OCI-LY3 (cell line): ENCODE measurements at regions not wholly inside any gene's neighbourhood (a gene's known extent, or its start where the extent isn't known, plus 50 kb on each side); places are given as distances from the start of the nearest gene placed in this dataset.
"Not testable (repeated sequence)": the region's sequence is repeated elsewhere in the genome, so short reads cannot be mapped to it uniquely, and the experiment has no call there.

Source experiments
- H2AFZ ChIP-seq: fragments of 200-600, 300-600 bp; shearing (Covaris generic); 2 replicates; pipeline ENCODE4 v1.6.0; 2014; ENCODE audit warnings: antibody characterized with exemption, low read depth, low read length
- H3K27ac ChIP-seq: fragments of 200-600, 300-600 bp; sonication (generic); 2 replicates; pipeline ENCODE4 v1.5.1; 2014; ENCODE audit warnings: mild to moderate bottlenecking, low read length, moderate library complexity, mixed read lengths
- H3K27me3 ChIP-seq: fragments of 200-600, 300-600 bp; sonication (generic); 2 replicates; pipeline ENCODE4 v1.6.1; 2014; ENCODE audit warnings: low read depth, low read length, mixed read lengths
- H3K36me3 ChIP-seq: fragments of 200-600, 300-600 bp; sonication (generic); replicated peaks from 2 replicates; pipeline ENCODE3; 2014; ENCODE audit warnings: low read depth, low read length, mixed read lengths
- H3K4me1 ChIP-seq: fragments of 300-600, 200-600 bp; sonication (generic); 2 replicates; pipeline ENCODE4 v1.6.1; 2014; ENCODE audit warnings: low read length, mixed read lengths
- H3K4me2 ChIP-seq: fragments of 200-600, 300-600 bp; sonication (generic); 2 replicates; pipeline ENCODE4 v1.6.1; 2014; ENCODE audit warnings: low read length, mixed read lengths
- H3K4me3 ChIP-seq: fragments of 300-600, 200-600 bp; sonication (generic); 2 replicates; pipeline ENCODE4 v1.5.1; 2014; ENCODE audit warnings: antibody characterized with exemption, mild to moderate bottlenecking, low read length, moderate library complexity
- H3K79me2 ChIP-seq: fragments of 300-600, 200-600 bp; shearing (Covaris generic); 2 replicates; pipeline ENCODE4 v1.6.1; 2014; ENCODE audit warnings: mild to moderate bottlenecking, low read length, mixed read lengths
- H3K9ac ChIP-seq: fragments of 300-600, 200-600 bp; shearing (Covaris generic); 2 replicates; pipeline ENCODE4 v1.6.0; 2014; ENCODE audit warnings: mild to moderate bottlenecking, low read length, moderate library complexity
- H3K9me3 ChIP-seq: fragments of 200-600, 300-600 bp; shearing (Covaris generic); 2 replicates; pipeline ENCODE4 v1.6.1; 2014; ENCODE audit warnings: low read length, mixed read lengths; ENCODE audit not compliant: insufficient read depth
- H4K20me1 ChIP-seq: fragments of 200-600, 300-600 bp; sonication (generic); 2 replicates; pipeline ENCODE4 v1.6.1; 2016; ENCODE audit warnings: low read length, mixed read lengths; ENCODE audit not compliant: insufficient read depth
- EZH2phosphoT487 ChIP-seq: fragments of 200-600 bp; shearing (Covaris generic); IDR thresholded peaks from 2 replicates; pipeline ENCODE4 v1.6.1; 2018; ENCODE audit warnings: antibody characterized with exemption, mixed run types, low read depth
- TF ChIP-seq, protein P1 (sequence below): fragments of 200-600, 300-600 bp; sonication (generic); IDR thresholded peaks from 2 replicates; pipeline ENCODE4 v1.5.1; 2014; ENCODE audit warnings: antibody characterized with exemption, low read length, low read depth

DNA sequence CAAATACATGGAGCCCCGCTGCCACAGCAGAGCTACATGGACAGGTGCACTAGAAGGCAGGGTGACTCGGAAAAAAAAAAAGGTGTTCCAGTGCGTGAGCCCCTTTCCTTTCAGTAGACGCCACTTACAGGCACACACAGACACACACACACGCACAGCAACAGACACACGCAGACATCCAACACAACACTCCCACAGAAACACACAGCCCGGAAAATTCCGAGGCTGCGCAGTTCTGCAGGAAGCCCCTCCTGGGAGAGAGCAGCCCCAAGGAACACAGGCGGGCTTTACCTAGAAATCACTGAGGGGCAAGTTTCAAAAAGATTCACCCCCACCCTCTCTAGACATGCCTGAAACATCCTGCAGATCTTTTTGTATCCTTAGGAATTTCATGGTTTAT lies 136.0 kb upstream of the WSB1 start:
- H3K4me3 ChIP-seq, result no peak overlapping the region
- no peak overlapping the region for H3K4me2 ChIP-seq
- no peaks in the 10 kb centered on the region for H3K4me1 ChIP-seq
- no peak overlapping the region for H3K27ac ChIP-seq
- no peaks in the 10 kb centered on the region for H3K79me2 ChIP-seq
- H3K36me3 ChIP-seq, result no peaks in the 10 kb centered on the region
- no peaks in the 10 kb centered on the region for H3K27me3 ChIP-seq
- TF ChIP-seq EZH2phosphoT487, result no peak
- TF ChIP-seq, protein P1, sequence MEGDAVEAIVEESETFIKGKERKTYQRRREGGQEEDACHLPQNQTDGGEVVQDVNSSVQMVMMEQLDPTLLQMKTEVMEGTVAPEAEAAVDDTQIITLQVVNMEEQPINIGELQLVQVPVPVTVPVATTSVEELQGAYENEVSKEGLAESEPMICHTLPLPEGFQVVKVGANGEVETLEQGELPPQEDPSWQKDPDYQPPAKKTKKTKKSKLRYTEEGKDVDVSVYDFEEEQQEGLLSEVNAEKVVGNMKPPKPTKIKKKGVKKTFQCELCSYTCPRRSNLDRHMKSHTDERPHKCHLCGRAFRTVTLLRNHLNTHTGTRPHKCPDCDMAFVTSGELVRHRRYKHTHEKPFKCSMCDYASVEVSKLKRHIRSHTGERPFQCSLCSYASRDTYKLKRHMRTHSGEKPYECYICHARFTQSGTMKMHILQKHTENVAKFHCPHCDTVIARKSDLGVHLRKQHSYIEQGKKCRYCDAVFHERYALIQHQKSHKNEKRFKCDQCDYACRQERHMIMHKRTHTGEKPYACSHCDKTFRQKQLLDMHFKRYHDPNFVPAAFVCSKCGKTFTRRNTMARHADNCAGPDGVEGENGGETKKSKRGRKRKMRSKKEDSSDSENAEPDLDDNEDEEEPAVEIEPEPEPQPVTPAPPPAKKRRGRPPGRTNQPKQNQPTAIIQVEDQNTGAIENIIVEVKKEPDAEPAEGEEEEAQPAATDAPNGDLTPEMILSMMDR, result no peak
- no peaks in the 10 kb centered on the region for H4K20me1 ChIP-seq
- no peak overlapping the region for H2AFZ ChIP-seq
- H3K9me3 ChIP-seq, result no peaks in the 10 kb centered on the region
- H3K9ac ChIP-seq, result no peak overlapping the region

DNA sequence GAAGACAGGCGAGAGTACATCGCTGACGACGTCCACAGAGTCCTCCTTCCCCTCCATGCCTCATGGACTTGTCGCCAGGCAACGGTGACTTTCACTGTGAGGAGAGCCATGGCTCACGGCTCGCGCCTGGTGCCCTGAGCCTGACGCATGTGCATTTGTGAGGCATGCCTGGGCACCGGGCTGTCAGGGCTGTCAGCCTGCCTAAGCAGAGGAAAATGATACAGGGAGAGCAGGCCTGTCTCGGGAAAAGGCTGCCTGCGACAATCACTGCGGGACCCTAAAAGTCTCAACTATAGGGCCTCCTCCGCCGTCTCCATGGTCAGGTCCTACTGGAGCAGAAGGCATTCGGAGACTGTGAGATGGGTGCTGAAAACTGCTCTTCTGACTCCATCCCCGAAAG lies 135.5 kb upstream of the WSB1 start:
- Histone ChIP-seq H3K9me3 (no peaks in the 10 kb centered on the region), H3K27ac (no peak overlapping the region), H3K4me3 (no peak overlapping the region), H3K79me2 (no peaks in the 10 kb centered on the region), H3K4me1 (no peaks in the 10 kb centered on the region), H3K36me3 (no peaks in the 10 kb centered on the region), H4K20me1 (no peaks in the 10 kb centered on the region), H3K4me2 (no peak overlapping the region), H2AFZ (no peak overlapping the region), H3K27me3 (no peaks in the 10 kb centered on the region), H3K9ac (no peak overlapping the region)
- no peak for TF ChIP-seq EZH2phosphoT487
- TF ChIP-seq, protein P1, result no peak

DNA sequence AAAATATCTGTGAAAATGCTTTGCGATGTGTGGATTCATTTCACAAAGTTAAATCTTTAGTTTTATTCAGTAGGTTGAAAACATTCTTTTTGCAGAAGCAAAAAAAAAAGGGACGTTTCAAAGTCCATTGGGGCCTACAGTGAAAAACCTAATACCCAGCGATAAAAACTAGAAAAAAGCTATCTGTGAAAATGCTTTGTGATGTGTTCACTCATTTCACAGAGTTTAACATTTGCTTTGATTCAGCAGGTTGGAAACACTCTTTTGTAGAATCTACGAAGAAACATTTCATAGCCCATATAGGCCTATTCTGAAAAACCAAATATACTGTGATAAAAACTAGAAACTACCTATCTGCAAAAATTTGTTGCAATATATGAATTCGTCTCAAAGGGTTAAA lies 113.6 kb upstream of the WSB1 start:
- no peak overlapping the region for H3K27ac ChIP-seq
- peaks cover 29% of the 10 kb centered on the region; the same call in 1 of the 2 replicates for H3K9me3 ChIP-seq
- H3K4me3 ChIP-seq, result no peak overlapping the region
- no peak overlapping the region for H3K9ac ChIP-seq
- TF ChIP-seq, protein P1, result no peak
- TF ChIP-seq EZH2phosphoT487, result no peak
- H3K36me3 ChIP-seq, result peaks cover 29% of the 10 kb centered on the region
- H3K27me3 ChIP-seq, result no peaks in the 10 kb centered on the region
- H4K20me1 ChIP-seq, result no peaks in the 10 kb centered on the region
- H2AFZ ChIP-seq, result no peak overlapping the region
- peaks cover 19% of the 10 kb centered on the region for H3K4me1 ChIP-seq
- H3K4me2 ChIP-seq, result no peak overlapping the region
- H3K79me2 ChIP-seq, result no peaks in the 10 kb centered on the region

- Histone ChIP-seq H3K9me3 (peaks cover 29% of the 10 kb centered on the region; the same call in 1 of the 2 replicates), H3K27ac (peak overlapping the region; percentile 83), H3K4me2 (peak overlapping the region; percentile 47), H3K36me3 (peaks cover 29% of the 10 kb centered on the region), H3K4me1 (peaks cover 19% of the 10 kb centered on the region)
- H3K9ac ChIP-seq, H3K79me2 ChIP-seq, H3K4me3 ChIP-seq, H2AFZ ChIP-seq, H3K27me3 ChIP-seq, H4K20me1 ChIP-seq: not testable (repeated sequence)
These were observed 112.5 kb upstream of the WSB1 start for GRCh38 chr17:27181379-27181925.
